Fibroblast of mammary gland (primary cell): ENCODE measurements at regions not wholly inside any gene's neighbourhood (a gene's known extent, or its start where the extent isn't known, plus 50 kb on each side); places are given as distances from the start of the nearest gene placed in this dataset.

ENCODE experiments used
- DNase-seq: peaks from one replicate; pipeline ENCODE4 v3.0.0-alpha.2; 2010; ENCODE audit warnings: low read depth
- H3K4me3 ChIP-seq: 2 replicates; pipeline ENCODE4 v1.5.1; 2011; ENCODE audit warnings: low read depth, mild to moderate bottlenecking, low read length, moderate library complexity; ENCODE audit not compliant: control insufficient read depth
- TF ChIP-seq, protein P1 (sequence below): conservative IDR thresholded peaks from 2 replicates; pipeline ENCODE4 v1.5.1; 2011; ENCODE audit warnings: low read depth, low read length, inconsistent platforms; ENCODE audit not compliant: control insufficient read depth, insufficient read depth

DNA sequence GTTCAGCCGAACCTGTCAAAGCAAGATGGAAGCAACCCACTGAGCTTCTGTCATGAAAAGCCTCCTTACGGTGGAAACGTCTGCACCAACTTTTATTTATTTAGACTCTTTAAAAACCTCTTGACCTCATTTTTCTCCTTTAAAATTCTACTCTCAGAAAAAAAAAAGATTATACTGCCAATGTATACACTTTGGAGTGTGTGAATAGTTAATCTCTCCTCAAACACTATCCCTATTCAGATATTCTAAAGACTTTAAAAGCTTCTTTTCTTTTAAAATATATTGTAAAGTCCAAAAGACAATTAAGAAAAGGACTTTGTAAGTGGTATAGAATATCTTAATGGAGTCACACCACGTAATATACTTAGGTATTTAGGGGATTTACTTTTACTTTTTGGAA is 335.2 kb upstream of the SEMA3D start:
- no peak overlapping the region for H3K4me3 ChIP-seq
- TF ChIP-seq, protein P1, sequence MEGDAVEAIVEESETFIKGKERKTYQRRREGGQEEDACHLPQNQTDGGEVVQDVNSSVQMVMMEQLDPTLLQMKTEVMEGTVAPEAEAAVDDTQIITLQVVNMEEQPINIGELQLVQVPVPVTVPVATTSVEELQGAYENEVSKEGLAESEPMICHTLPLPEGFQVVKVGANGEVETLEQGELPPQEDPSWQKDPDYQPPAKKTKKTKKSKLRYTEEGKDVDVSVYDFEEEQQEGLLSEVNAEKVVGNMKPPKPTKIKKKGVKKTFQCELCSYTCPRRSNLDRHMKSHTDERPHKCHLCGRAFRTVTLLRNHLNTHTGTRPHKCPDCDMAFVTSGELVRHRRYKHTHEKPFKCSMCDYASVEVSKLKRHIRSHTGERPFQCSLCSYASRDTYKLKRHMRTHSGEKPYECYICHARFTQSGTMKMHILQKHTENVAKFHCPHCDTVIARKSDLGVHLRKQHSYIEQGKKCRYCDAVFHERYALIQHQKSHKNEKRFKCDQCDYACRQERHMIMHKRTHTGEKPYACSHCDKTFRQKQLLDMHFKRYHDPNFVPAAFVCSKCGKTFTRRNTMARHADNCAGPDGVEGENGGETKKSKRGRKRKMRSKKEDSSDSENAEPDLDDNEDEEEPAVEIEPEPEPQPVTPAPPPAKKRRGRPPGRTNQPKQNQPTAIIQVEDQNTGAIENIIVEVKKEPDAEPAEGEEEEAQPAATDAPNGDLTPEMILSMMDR, result no peak
- no peak for DNase-seq

DNA sequence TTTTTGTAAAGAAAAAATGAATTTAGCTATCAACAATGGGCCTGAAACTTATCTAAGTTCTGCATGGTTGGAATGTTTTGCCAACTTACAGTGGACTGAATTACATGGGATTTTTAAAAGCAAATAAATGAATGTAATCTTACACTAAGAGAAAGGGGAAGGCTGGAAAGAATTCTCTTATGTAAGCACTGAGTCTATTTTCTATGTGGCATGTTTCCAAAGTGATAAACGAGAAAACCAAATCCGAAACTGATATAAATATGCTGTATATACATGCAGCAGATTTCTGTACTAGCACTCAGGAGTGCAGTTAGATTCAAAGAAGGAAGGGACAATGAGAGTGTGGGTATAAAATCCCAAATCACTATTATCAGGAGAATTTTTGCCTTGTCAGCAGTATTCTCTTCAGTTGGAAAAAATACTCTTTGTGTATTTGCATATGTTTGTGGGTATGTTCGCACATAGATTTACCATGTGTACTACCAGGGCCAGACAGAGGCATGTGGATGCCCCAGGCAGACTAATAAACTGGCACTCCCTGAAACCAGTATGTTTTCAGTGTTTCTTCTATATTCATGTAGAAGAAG is 334.3 kb upstream of the SEMA3D start:
- H3K4me3 ChIP-seq, result no peak overlapping the region
- DNase-seq, result no peak
- TF ChIP-seq, protein P1, result no peak

DNA sequence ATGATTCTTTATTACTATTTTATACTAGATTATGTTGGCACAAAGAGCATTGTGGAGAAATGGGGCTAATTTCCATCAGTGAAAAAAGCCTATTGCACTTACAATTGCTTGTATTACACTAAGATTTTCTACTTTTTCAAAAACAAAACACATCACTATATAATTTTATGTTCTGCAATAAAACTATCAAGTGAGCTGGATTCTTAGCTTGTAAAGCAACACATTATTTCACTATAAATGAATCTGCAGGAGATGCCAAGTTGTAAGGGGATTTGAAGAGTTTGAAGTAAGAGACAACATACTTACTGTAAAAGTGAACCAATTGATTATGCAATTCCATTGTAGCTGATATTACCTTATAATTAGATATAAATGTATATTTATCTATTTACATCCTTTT is 333.3 kb upstream of the SEMA3D start:
- H3K4me3 ChIP-seq, result no peak overlapping the region
- TF ChIP-seq, protein P1, result no peak
- no peak for DNase-seq

DNA sequence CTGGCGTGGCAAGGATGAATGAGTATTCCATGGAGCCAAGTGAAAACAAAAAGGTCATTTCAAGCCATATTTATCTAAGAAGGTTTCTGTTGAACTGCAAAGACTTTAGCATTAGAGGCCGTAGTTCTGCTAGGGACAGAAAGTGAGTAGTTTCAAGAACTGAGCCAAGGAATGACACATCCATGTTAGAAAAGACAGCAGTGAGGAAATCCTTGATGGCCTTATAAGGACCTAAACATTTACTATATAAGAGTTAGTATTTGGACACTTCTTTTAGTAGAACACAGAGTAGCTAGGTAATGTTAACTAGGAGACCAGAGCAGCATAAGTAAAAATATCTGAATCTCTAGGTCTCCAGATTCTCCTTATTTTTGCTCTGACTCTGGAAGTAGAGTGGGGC is 329.8 kb upstream of the SEMA3D start:
- H3K4me3 ChIP-seq, result no peak overlapping the region
- peak; percentile 59 for DNase-seq
- TF ChIP-seq, protein P1, result no peak

DNA sequence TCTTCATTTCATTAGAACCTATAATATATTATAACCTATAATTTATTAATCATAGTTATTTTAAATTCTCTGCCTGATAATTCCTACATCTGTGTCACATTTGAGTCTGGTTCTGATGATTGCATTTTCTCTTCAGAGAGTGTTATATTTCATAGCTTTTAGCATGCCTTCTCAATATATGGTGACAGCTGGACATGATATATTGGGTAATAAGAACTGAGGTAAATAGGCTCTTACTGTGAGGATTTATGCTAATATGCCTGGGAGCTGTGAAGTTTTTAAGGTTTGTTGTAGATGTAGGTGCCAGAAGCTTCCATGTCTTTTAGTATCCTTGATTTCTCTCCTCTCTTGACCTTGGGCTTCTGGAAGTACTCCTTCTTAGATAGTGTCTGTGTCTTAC is 325.9 kb upstream of the SEMA3D start:
- no peak for DNase-seq
- TF ChIP-seq, protein P1, result no peak
- H3K4me3 ChIP-seq, result no peak overlapping the region

DNA sequence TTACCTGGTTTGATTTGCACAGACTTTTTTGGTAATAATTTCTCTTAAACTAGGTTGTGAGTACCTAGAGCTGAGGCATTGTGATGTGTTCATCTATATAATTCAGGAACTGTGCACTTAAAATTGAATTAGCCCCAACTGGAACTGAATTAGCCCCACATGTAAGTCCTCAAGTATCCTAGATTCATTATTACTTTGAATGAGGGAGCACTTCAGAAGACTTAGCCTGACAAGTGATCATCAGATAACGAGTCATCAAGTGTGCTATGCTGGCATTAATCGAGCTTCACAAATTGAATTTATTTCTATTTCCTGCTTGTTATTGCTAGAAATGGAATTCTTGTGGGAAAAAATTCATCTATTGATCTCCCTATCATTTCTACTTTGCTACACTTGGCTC is 323.4 kb upstream of the SEMA3D start:
- no peak overlapping the region for H3K4me3 ChIP-seq
- TF ChIP-seq, protein P1, result no peak
- DNase-seq, result peak; percentile 12

DNA sequence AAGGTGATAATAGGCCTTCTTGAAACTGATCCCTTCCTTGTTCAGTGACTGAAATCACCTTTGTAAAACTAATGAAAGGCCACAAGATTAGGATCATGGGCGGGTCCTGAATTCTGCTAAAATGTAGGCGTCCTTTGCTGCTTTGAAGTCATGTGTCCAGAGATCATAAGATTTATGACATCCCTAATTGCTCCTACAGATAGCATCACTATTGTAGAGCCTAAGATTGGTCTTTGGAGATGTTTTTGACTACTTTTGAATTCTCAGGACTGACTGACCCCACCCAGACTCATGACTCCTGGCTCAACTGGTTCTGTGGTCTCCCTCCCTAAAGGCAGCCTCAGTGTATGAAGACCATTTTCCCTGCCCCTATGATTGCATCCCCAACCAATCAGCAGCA is 322.6 kb upstream of the SEMA3D start:
- TF ChIP-seq, protein P1, result no peak
- H3K4me3 ChIP-seq, result no peak overlapping the region
- no peak for DNase-seq
